Activated CD4-positive, alpha-beta T cell treated with anti-CD3 and anti-CD28 coated beads, Interleukin-2, amount 50 U/mL, for 4 hours (primary cell): ENCODE measurements at regions not wholly inside any gene's neighbourhood (a gene's known extent, or its start where the extent isn't known, plus 50 kb on each side); places are given as distances from the start of the nearest gene placed in this dataset.

ENCODE experiments used
- DNase-seq, 2 experiments: peaks; one replicate each; pipeline ENCODE4 v3.0.0-alpha.2; 2020

DNA sequence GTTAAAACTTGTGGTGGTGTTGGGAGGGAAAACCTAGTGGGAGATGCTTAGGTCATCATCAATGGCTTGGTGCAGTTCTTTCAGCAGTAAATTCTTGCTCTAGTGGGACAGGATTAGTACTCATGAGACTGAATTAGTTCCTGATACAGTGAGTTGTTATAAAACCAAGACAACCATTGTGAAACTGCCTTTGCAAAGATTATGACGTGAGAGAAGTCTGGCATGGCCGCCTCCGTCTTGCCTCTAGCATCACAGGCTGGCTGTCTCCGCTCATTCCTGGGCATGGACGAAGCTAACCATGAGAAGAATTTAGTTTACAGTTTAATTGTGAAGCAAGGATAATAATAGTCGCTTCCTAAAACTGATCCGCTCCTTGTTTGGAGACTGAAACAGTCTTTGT, 186.4 kb downstream of the KIF20B start:
- no peak for DNase-seq

- no peak for DNase-seq
These were observed 187.1 kb downstream of the KIF20B start for GRCh38 chr10:89888321-89889070.

- DNase-seq, result no peak
These were observed 188.2 kb downstream of the KIF20B start for GRCh38 chr10:89889606-89890005.

GRCh38 chr10:89891006-89891535, 189.7 kb downstream of the KIF20B start:
- no peak for DNase-seq

GRCh38 chr10:89894051-89894450, 192.7 kb downstream of the KIF20B start:
- no peak for DNase-seq

DNA sequence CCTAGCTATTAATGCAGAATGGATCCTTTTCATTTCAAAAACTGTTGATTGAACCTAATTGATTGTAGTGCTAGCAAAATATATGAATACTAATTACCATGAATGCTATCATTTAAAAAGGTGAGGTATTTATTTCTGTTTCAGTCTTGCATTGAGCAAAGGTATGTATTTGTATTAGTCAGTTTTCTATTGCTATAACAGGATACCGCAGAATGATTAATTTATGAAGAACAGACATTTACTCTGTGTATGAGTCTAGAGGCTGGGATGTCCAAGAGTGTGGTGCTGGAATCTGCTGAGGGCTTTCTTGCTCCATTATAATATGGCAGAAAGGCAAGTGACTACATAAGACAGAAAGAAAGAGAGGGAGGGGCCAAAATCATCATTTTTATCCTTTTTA, 199.2 kb downstream of the KIF20B start:
- no peak for DNase-seq

DNA sequence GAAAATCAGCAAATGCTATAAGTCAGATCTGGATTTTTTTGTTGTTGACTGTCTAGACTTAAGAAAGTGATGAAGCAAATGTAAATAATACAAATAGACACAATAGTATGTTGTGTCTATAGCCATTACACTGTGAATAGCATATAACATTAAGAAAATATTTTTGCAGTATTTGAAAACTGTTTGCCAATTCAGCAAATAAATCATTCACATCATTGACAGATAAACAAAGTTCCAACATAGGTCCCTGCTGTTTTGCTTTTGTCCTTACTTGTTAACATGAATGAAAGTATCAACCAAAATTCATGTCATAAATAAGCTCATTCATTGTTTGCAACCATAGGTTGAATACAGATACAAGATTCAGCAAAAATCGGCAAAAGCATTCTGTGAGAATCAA, 200.5 kb downstream of the KIF20B start:
- no peak for DNase-seq

DNA sequence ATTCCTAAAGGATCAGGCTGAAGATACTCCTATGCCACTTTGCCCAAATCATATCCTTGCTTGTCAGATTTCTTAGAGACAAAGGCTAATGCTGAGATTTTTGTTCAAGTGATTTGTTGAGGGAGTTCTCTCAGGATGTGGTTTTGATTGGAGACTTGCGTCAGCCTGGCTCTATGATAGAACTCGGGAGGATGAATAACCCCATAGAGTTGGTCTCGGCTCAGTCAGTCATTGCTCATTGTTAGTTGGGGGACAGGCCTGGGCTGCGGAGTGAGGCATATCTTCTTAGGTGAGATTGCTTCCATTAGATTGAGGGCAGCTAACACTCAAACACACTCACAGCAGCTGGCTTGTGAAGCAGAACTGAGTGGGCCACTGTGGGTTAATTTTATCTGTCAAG, 203.4 kb downstream of the KIF20B start:
- DNase-seq, result no peak

- no peak for DNase-seq
These were observed 208.4 kb downstream of the KIF20B start for GRCh38 chr10:89909752-89910151.

GRCh38 chr10:89915021-89915420, 213.6 kb downstream of the KIF20B start:
- no peak for DNase-seq

DNA sequence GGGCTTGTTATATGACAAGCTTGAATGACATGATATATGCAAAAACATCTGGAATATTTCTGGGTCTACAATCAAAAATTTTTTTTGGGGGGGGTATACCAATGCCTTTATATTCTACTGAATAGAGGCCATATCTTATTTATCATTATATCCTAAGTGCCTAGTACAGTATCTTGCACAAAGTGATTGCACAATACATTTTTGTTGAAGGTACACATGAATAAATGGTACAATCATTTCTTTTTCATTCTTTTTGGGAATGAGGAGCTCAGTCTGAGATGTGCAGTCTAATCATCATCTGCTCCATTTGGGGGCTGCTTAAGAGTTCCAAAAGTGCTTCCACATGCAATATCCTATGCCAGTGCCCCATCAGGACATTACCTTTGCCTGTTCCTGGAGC, 214.6 kb downstream of the KIF20B start:
- no peak for DNase-seq

GRCh38 chr10:89916468-89917215, 215.3 kb downstream of the KIF20B start:
- no peak for DNase-seq

- DNase-seq, result no peak
These were observed 220.0 kb downstream of the KIF20B start for GRCh38 chr10:89921403-89921802.

DNA sequence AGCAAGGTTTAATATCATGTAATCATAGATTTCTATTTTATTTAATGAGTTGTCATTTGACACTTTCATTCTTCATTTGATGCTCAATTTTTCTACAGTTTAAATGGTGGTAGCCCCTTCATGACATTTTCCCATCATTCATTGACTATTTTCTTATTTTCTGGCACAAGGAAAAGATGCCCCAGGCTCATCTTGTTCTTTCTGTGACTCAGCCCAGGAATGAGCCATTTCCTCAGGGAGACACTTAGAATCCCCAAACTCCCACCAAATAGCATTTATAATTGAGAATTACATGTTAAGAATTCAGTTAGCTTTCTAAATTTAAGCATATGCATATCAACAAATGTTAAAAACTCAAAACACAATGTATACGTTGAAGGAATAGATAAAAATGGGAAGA, 222.3 kb downstream of the KIF20B start:
- DNase-seq, result no peak

GRCh38 chr10:89924261-89924660, 222.9 kb downstream of the KIF20B start:
- no peak for DNase-seq

GRCh38 chr10:89926736-89927135, 225.3 kb downstream of the KIF20B start:
- no peak for DNase-seq

GRCh38 chr10:89929282-89930026, 228.1 kb downstream of the KIF20B start:
- DNase-seq, result no peak

GRCh38 chr10:89937494-89937893, 236.1 kb downstream of the KIF20B start:
- DNase-seq, result no peak

DNA sequence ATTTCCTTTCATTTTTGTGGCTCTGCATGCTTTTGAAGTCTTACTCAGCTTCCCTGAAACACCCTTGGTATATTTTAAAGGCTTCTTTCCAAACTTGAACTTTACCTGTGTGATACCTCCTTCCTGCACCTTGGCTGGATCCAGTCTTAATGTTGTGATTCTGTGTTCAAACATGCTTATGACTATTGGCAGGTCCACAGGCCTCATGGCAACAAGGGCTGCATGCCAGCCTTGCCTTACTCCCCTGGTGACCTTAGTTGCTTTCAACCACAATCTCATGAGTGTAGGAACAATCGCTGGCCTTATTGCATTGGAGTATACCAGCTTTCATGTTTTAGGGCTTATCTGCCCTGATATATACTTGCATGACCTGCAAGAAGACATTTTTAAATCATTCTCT, 238.7 kb downstream of the KIF20B start:
- DNase-seq, result no peak

GRCh38 chr10:89942217-89942616, 240.8 kb downstream of the KIF20B start:
- DNase-seq, result no peak

DNA sequence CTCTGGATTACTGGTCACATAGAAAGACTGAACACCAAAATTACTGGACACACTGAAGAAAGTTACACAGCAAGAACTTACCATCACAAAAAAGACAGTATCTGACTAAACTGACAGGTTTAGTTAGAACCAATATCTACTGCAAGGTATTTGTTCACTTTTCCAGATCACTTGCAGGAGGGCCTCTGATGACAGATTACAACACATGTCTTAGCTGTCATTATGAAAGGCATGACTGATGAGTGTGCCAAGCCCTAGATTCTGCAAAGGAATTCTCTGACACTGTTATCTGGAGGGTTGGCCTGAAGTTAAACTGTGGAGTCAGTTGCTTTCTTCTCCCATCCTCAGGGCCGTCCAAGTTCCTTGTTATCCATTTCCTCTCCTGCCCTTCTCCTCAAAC, 242.7 kb downstream of the KIF20B start:
- DNase-seq, result no peak

DNA sequence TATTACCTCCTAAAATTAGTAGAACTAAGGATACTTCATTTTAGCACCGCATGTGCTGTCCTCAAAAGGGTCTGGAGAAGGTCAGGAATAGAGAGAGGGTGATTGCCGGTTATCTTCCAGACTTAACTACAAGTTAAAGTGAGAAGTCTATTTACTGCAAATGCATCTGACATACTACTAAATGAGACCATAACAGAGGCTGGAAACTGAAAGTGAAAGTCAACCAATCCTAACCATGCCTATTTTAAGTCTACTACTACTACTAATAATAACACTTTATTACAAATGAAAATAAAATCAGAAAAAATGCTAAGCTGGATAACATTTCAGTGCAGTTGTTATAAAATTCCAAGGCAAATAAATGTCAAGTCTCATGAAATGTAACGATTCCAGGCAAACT, 244.7 kb downstream of the KIF20B start:
- DNase-seq, result no peak

GRCh38 chr10:89949496-89949895, 248.1 kb downstream of the KIF20B start:
- DNase-seq, result no peak

- DNase-seq, result no peak
These were observed 250.9 kb downstream of the KIF20B start for GRCh38 chr10:89952325-89952724.
